NCI-H446 (cell line): ENCODE measurements at regions not wholly inside any gene's neighbourhood (a gene's known extent, or its start where the extent isn't known, plus 50 kb on each side); places are given as distances from the start of the nearest gene placed in this dataset.

ENCODE experiments used
- DNase-seq, 2 experiments: peaks; one replicate each; lab custom pipeline; 2025; lab: John Stamatoyannopoulos, UW

GRCh38 chr7:123259759-123260158 lies 60.0 kb upstream of the SLC13A1 start:
- no peak for DNase-seq
